ENCODE measurements at regions not wholly inside any gene's neighbourhood (a gene's known extent, or its start where the extent isn't known, plus 50 kb on each side); places are given as distances from the start of the nearest gene placed in this dataset.

DNA sequence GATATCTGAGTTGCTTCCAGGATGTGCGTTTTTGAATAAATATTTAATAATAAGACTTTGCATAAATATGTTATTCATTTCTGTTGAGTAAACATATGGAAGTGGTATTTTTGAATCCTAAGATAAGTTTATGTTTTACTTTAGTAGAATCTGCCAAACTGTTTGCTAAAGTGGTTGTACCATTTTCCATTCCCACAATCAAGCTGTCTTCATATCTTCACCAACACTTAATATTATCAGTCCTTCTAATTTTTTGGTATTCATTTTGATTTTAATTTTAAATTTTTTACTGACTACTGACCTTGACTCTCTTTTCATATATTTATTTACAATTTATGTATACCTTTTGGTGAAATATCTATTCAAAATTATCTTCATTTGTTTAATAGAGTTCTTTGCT lies 293.9 kb upstream of the PTCHD4 start:
- TF ChIP-seq, protein P1, sequence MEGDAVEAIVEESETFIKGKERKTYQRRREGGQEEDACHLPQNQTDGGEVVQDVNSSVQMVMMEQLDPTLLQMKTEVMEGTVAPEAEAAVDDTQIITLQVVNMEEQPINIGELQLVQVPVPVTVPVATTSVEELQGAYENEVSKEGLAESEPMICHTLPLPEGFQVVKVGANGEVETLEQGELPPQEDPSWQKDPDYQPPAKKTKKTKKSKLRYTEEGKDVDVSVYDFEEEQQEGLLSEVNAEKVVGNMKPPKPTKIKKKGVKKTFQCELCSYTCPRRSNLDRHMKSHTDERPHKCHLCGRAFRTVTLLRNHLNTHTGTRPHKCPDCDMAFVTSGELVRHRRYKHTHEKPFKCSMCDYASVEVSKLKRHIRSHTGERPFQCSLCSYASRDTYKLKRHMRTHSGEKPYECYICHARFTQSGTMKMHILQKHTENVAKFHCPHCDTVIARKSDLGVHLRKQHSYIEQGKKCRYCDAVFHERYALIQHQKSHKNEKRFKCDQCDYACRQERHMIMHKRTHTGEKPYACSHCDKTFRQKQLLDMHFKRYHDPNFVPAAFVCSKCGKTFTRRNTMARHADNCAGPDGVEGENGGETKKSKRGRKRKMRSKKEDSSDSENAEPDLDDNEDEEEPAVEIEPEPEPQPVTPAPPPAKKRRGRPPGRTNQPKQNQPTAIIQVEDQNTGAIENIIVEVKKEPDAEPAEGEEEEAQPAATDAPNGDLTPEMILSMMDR (IDR thresholded peaks at IDR 0.05): no peak
- TF ChIP-seq POLR2A (IDR thresholded peaks at IDR 0.05) (no peak), POLR2AphosphoS5 (IDR thresholded peaks at IDR 0.05) (no peak)
